ENCODE measurements at regions not wholly inside any gene's neighbourhood (a gene's known extent, or its start where the extent isn't known, plus 50 kb on each side); places are given as distances from the start of the nearest gene placed in this dataset.
A peak's percentile ranks its signal among the peaks of the same experiment; 100 is the strongest.

DNA sequence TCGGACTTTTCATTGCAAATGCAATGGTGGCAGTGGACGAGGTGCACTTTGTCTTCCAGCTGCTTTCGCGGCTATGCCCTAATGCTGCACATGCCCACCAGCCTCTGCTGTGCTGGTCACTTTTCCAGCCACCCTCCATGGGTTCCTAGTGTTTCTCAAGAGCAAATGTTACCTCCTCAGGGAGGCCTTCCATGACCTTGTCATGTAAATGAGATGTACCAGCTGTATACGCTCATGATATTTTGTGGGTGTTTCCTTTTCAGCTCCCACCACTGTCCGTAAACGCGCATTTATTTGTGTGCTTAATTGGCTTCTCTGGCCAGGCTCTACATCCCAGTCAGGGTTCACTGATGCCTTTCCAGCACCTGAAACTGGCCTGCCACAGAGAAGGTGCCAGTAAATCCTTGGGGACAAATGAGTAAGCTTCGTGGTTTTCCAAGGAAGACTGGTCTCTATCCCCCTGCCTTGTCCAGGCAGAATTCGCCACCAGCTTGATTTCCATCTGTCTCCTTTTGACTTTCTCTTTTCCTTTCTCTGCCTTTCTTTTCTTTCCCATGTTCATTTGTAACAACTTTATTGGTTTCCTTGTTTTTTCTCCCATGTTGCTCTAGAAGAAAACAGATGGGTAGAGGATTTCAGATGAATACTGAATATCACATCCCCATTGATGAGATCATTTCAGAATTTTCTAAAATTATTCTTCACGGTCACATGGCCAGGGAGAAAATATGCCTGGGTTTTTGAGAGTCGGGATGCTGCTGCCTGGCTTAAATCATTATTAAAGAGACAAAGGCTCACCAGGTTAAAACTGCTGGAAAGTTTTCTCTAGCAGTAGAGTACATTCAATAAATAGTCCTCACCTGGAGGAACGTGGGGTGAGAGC is 82.5 kb downstream of the CHST2 start:
- CTCF ChIA-PET, result no interaction called here
- H3K9me3 ChIP-seq (ENCODE audit: control insufficient read depth, insufficient read depth, low read length), result no peaks in the 10 kb centered on the region; the same call in 1 of the 2 replicates
- no peak overlapping the region for H3K27ac ChIP-seq (ENCODE audit: low read depth, low read length)
- DNase-seq (ENCODE audit: low read depth, low spot score), result no peak
- H3K4me3 ChIP-seq (ENCODE audit: low read depth, low read length), result no peak overlapping the region
- POLR2A ChIA-PET, result no interaction called here
- H3K27me3 ChIP-seq (ENCODE audit: control insufficient read depth, insufficient read depth, low read length), result no peaks in the 10 kb centered on the region
- TF ChIP-seq, protein P1, sequence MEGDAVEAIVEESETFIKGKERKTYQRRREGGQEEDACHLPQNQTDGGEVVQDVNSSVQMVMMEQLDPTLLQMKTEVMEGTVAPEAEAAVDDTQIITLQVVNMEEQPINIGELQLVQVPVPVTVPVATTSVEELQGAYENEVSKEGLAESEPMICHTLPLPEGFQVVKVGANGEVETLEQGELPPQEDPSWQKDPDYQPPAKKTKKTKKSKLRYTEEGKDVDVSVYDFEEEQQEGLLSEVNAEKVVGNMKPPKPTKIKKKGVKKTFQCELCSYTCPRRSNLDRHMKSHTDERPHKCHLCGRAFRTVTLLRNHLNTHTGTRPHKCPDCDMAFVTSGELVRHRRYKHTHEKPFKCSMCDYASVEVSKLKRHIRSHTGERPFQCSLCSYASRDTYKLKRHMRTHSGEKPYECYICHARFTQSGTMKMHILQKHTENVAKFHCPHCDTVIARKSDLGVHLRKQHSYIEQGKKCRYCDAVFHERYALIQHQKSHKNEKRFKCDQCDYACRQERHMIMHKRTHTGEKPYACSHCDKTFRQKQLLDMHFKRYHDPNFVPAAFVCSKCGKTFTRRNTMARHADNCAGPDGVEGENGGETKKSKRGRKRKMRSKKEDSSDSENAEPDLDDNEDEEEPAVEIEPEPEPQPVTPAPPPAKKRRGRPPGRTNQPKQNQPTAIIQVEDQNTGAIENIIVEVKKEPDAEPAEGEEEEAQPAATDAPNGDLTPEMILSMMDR (IDR thresholded peaks at IDR 0.05; ENCODE audit: low read depth, low read length), result no peak

DNA sequence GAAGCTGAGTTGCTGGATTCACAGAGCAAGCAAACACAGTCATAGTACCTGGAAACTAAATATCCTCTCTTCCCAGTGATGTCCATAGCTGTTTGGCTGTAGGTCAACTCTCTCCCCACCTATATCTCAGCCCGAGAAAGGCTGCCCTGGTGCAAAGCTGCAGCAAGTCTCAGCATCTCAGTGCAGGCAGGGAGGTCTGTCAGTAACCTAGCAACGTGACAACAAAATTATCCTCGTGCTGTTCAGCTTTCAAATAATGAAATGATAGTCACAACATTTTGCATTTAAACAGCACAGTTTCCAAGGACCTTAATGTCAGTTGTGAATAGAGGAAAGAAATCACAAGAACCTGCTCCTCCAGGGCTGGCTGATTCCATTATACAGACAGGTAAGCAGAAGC is 83.6 kb downstream of the CHST2 start:
- CTCF ChIA-PET, result no interaction called here
- Histone ChIP-seq H3K27me3 (ENCODE audit: control insufficient read depth, insufficient read depth, low read length) (no peaks in the 10 kb centered on the region), H3K9me3 (ENCODE audit: control insufficient read depth, insufficient read depth, low read length) (no peaks in the 10 kb centered on the region; the same call in 1 of the 2 replicates), H3K4me3 (ENCODE audit: low read depth, low read length) (no peak overlapping the region), H3K27ac (ENCODE audit: low read depth, low read length) (no peak overlapping the region)
- POLR2A ChIA-PET, result no interaction called here
- DNase-seq (ENCODE audit: low read depth, low spot score), result no peak
- TF ChIP-seq, protein P1 (IDR thresholded peaks at IDR 0.05; ENCODE audit: low read depth, low read length), result no peak

DNA sequence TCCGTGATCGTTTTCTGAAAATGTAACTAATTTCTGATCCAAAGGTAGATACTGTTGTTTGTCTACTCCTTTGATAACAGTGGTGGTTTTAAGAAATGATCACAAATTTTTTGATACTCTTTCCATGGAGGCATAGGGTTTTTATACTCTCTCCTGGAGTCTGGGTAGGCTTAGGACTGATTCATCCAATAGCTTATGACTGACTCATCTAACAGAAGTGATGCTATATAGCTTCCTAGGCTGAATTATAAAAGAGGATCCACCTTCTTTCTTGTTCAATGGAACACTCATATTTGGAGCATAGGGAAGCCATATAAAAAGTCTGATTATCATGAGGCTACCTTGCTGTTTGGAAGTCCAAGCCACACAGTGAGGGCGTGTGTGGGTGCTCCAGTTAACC is 84.3 kb downstream of the CHST2 start:
- TF ChIP-seq, protein P1 (IDR thresholded peaks at IDR 0.05; ENCODE audit: low read depth, low read length), result no peak
- no peak for DNase-seq (ENCODE audit: low read depth, low spot score)
- H3K27ac ChIP-seq (ENCODE audit: low read depth, low read length), result no peak overlapping the region
- CTCF ChIA-PET, result no interaction called here
- H3K4me3 ChIP-seq (ENCODE audit: low read depth, low read length), result no peak overlapping the region
- H3K27me3 ChIP-seq (ENCODE audit: control insufficient read depth, insufficient read depth, low read length), result no peaks in the 10 kb centered on the region
- no peaks in the 10 kb centered on the region; the same call in 1 of the 2 replicates for H3K9me3 ChIP-seq (ENCODE audit: control insufficient read depth, insufficient read depth, low read length)
- POLR2A ChIA-PET, result no interaction called here

DNA sequence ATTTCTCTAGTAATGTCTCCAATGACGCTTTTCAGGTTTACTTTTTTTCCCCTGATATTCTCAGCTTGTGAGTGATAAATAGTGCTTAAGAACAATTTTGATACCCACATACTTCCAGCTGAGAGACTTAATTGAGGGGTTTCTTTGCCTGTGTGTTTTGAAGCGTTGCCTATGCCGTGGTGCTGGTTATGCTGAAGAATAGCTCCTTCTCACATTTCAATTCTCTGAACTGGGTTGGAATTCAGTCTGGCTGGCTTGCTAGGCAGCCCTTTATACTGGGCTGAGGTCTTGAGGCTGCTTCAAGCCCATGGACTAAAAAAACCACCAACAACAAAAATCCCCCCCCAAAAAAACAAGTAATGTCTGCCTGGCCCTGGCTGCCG is 87.4 kb downstream of the CHST2 start:
- TF ChIP-seq, protein P1 (IDR thresholded peaks at IDR 0.05; ENCODE audit: low read depth, low read length), result no peak
- no peaks in the 10 kb centered on the region; the same call in 1 of the 2 replicates for H3K9me3 ChIP-seq (ENCODE audit: control insufficient read depth, insufficient read depth, low read length)
- H3K27ac ChIP-seq (ENCODE audit: low read depth, low read length), result no peak overlapping the region
- ChIA-PET POLR2A (interaction anchor here (0.7 kb wide), 1 partner anchor 32 kb away, joined by 4 read pairs; no protein-coding TSS in a partner anchor), CTCF (no interaction called here)
- H3K4me3 ChIP-seq (ENCODE audit: low read depth, low read length), result no peak overlapping the region
- no peak for DNase-seq (ENCODE audit: low read depth, low spot score)
- H3K27me3 ChIP-seq (ENCODE audit: control insufficient read depth, insufficient read depth, low read length), result no peaks in the 10 kb centered on the region

DNA sequence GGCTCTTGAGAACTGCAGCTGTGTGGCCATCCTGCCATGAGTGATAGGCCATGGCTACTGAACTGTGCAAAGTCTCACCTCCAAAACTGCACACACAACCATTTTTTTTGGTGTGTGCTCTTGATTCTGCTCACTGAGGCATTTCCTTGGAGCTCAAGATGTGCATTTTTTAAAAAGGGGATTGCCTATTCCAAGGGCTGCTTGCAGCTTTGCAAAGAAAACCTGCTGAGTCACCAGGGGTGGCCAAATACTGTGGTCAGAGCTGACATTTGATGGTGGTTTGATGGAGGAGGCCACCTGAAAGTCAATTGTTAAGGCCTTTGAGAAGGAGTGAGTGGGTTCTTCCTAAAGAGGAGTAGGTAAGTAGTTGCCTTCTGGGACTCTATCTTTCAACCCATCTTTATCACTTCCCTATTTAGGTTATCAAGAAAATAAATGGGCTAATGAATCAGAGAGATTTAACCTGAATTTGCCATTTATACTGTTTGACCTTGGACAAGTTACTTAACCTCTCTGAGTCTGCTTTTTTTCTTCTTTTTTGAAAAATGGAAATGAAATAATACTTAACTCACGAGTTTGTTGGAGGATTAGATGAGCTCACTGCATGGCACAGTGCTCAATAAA is 87.9 kb downstream of the CHST2 start:
- ChIA-PET POLR2A (interaction anchor here (0.7 kb wide), 1 partner anchor 32 kb away, joined by 4 read pairs; no protein-coding TSS in a partner anchor), CTCF (interaction anchor here (0.7 kb wide), 1 partner anchor 167 kb away, joined by 3 read pairs; no protein-coding TSS in a partner anchor)
- peak; percentile 32 for DNase-seq (ENCODE audit: low read depth, low spot score)
- TF ChIP-seq, protein P1 (IDR thresholded peaks at IDR 0.05; ENCODE audit: low read depth, low read length), result no peak
- Histone ChIP-seq H3K27me3 (ENCODE audit: control insufficient read depth, insufficient read depth, low read length) (no peaks in the 10 kb centered on the region), H3K4me3 (ENCODE audit: low read depth, low read length) (no peak overlapping the region), H3K9me3 (ENCODE audit: control insufficient read depth, insufficient read depth, low read length) (no peaks in the 10 kb centered on the region; the same call in 1 of the 2 replicates), H3K27ac (ENCODE audit: low read depth, low read length) (no peak overlapping the region)

All from AG04450 (cell line).